Gastroesophageal sphincter (tissue), 3 donors: ENCODE measurements at regions not wholly inside any gene's neighbourhood (a gene's known extent, or its start where the extent isn't known, plus 50 kb on each side); places are given as distances from the start of the nearest gene placed in this dataset.

Experiments
- CTCF ChIP-seq, 4 experiments: fragments of 200-600 bp in 2 of 4; fragments of 450-650 bp in 2 of 4; sonication (generic) in 1 of 4; IDR thresholded peaks; one replicate each; pipeline ENCODE4 v1.5.1; 2017 to 2019; ENCODE audit warnings: antibody characterized with exemption in 4 of 4, mild to moderate bottlenecking in 2 of 4, moderate library complexity in 2 of 4
- POLR2A ChIP-seq, 2 donors: fragments of 450-650 bp; IDR thresholded peaks; one replicate each; pipeline ENCODE4 v1.6.1; 2017; ENCODE audit warnings: antibody characterized with exemption in 2 of 2, mild to moderate bottlenecking in 2 of 2, moderate library complexity in 1 of 2
- POLR2AphosphoS5 ChIP-seq: sonication (generic); formaldehyde crosslinking; IDR thresholded peaks from one replicate; pipeline ENCODE4 v1.6.1; 2017; ENCODE audit warnings: antibody characterized with exemption

GRCh38 chr4:120431180-120431579 is 364.5 kb upstream of the MAD2L1 start:
- no peak for TF ChIP-seq CTCF (IDR thresholded peaks at IDR 0.05)
- no peak for TF ChIP-seq POLR2A (IDR thresholded peaks at IDR 0.05)
- no peak for TF ChIP-seq POLR2AphosphoS5
